PC-9 (cell line): ENCODE measurements at regions not wholly inside any gene's neighbourhood (a gene's known extent, or its start where the extent isn't known, plus 50 kb on each side); places are given as distances from the start of the nearest gene placed in this dataset.

ENCODE experiments used
- BruUV-seq: library from RNA; stranded (reverse); fragments of 400-500 nt; replicated peaks from 2 replicates; lab custom pipeline; 2021; lab: Mats Ljungman, UMichigan
- CTCF ChIA-PET: fragments of 300-600 bp; sonication (Branson Sonifier 250); formaldehyde crosslinking; loops from one replicate; lab custom pipeline; 2022; ENCODE audit warnings: antibody characterized with exemption; lab: Charles Lee
- POLR2A ChIA-PET: fragments of 300-600 bp; sonication (Branson Sonifier 250); formaldehyde crosslinking; loops from one replicate; lab custom pipeline; 2022; ENCODE audit warnings: antibody characterized with exemption; ENCODE audit not compliant: unreplicated experiment; lab: Charles Lee
- DNase-seq, 2 experiments: peaks; one replicate each; pipeline versions ENCODE4 v3.0.0 to v3.0.0-alpha.2; 2015 to 2022; ENCODE audit warnings: mixed read lengths in 1 of 2
- H2AFZ ChIP-seq: fragments of 200-600 bp; sonication (generic); 2 replicates; pipeline ENCODE4 v1.8.1; 2017; ENCODE audit warnings: antibody characterized with exemption
- H3F3A ChIP-seq: fragments of 200-600 bp; sonication (generic); 2 replicates; pipeline ENCODE4 v1.8.1; 2017; ENCODE audit warnings: antibody characterized with exemption, mild to moderate bottlenecking, low read depth; ENCODE audit not compliant: insufficient read depth
- H3K27ac ChIP-seq: fragments of 200-600 bp; sonication (generic); 2 replicates; pipeline ENCODE4 v1.6.1; 2016; ENCODE audit warnings: mixed run types
- H3K27me3 ChIP-seq: fragments of 200-600 bp; sonication (generic); 2 replicates; pipeline ENCODE4 v1.6.1; 2016; ENCODE audit warnings: low read depth, mixed run types; ENCODE audit not compliant: insufficient read depth
- H3K36me3 ChIP-seq: fragments of 200-600 bp; sonication (generic); 2 replicates; pipeline ENCODE4 v1.6.1; 2016; ENCODE audit warnings: low read depth, mixed run types
- H3K4me1 ChIP-seq: fragments of 200-600 bp; sonication (generic); replicated peaks from 2 replicates; pipeline ENCODE4 v1.6.1; 2016; ENCODE audit warnings: mixed run types; ENCODE audit not compliant: insufficient read depth
- H3K4me2 ChIP-seq: fragments of 200-600 bp; sonication (generic); 2 replicates; pipeline ENCODE4 v1.6.1; 2017; ENCODE audit warnings: mixed run types
- H3K4me3 ChIP-seq: fragments of 200-600 bp; sonication (generic); 2 replicates; pipeline ENCODE4 v1.6.1; 2016; ENCODE audit warnings: mixed run types
- H3K79me2 ChIP-seq: fragments of 200-600 bp; sonication (generic); 2 replicates; pipeline ENCODE4 v1.6.1; 2017; ENCODE audit warnings: low read depth, mixed run types
- H3K9me2 ChIP-seq: fragments of 200-600 bp; sonication (generic); 2 replicates; pipeline ENCODE4 v1.8.1; 2017; ENCODE audit warnings: mild to moderate bottlenecking; ENCODE audit not compliant: insufficient read depth
- H3K9me3 ChIP-seq: fragments of 200-600 bp; sonication (generic); 2 replicates; pipeline ENCODE4 v1.8.1; 2016; ENCODE audit warnings: low read depth; ENCODE audit not compliant: insufficient read depth
- H4K20me1 ChIP-seq: fragments of 200-600 bp; sonication (generic); 2 replicates; pipeline ENCODE4 v1.8.1; 2017; ENCODE audit not compliant: insufficient read depth
- CTCF ChIP-seq: fragments of 200-600 bp; sonication (generic); conservative IDR thresholded peaks from 2 replicates; pipeline ENCODE4 v1.6.1; 2017; ENCODE audit warnings: mixed run types, antibody characterized with exemption, mild to moderate bottlenecking, moderate library complexity
- EZH2 ChIP-seq: fragments of 200-600 bp; sonication (generic); IDR thresholded peaks from 2 replicates; pipeline ENCODE4 v1.8.0; 2017; ENCODE audit warnings: antibody characterized with exemption, low read depth
- intact Hi-C: fragments of 100-400 bp; cut with micrococcal nuclease; formaldehyde crosslinking; loops from one replicate; pipeline ENCODE4 v1.10.0; 2022; ENCODE audit not compliant: unreplicated experiment

- intact Hi-C loops: no loop called here
- BruUV-seq: no TSS peak
Measured at GRCh38 chr13:62309904-62310303, 894.3 kb upstream of the PCDH20 start.

GRCh38 chr13:62305756-62306155 is 890.1 kb upstream of the PCDH20 start:
- H3K4me3 ChIP-seq: no peak overlapping the region
- intact Hi-C loops: no loop called here
- H3K4me2 ChIP-seq: no peak overlapping the region
- H2AFZ ChIP-seq: no peak overlapping the region
- no peak overlapping the region for H3K27ac ChIP-seq
- no peaks in the 10 kb centered on the region for H3K9me2 ChIP-seq
- no peaks in the 10 kb centered on the region for H3K27me3 ChIP-seq
- no peaks in the 10 kb centered on the region for H3K36me3 ChIP-seq
- no TSS peak for BruUV-seq
- no peaks in the 10 kb centered on the region for H3F3A ChIP-seq
- H3K9me3 ChIP-seq: no peaks in the 10 kb centered on the region
- H4K20me1 ChIP-seq: no peaks in the 10 kb centered on the region
- CTCF ChIA-PET: no interaction called here
- TF ChIP-seq EZH2 (no peak), CTCF (no peak)
- POLR2A ChIA-PET: no interaction called here
- H3K79me2 ChIP-seq: no peaks in the 10 kb centered on the region
- no peaks in the 10 kb centered on the region for H3K4me1 ChIP-seq
- no peak for DNase-seq

More at GRCh38 chr13:62309904-62310303, 894.3 kb upstream of the PCDH20 start:
- CTCF ChIA-PET: no interaction called here
- no peak for TF ChIP-seq EZH2
- no peak for TF ChIP-seq CTCF
- Histone ChIP-seq H3K9me2 (no peaks in the 10 kb centered on the region), H3K27me3 (no peaks in the 10 kb centered on the region), H4K20me1 (no peaks in the 10 kb centered on the region), H3K4me1 (no peaks in the 10 kb centered on the region), H2AFZ (no peak overlapping the region), H3K4me2 (no peak overlapping the region), H3F3A (no peaks in the 10 kb centered on the region), H3K27ac (no peak overlapping the region), H3K79me2 (no peaks in the 10 kb centered on the region), H3K4me3 (no peak overlapping the region), H3K36me3 (no peaks in the 10 kb centered on the region), H3K9me3 (no peaks in the 10 kb centered on the region)
- no peak for DNase-seq
- POLR2A ChIA-PET: no interaction called here

GRCh38 chr13:62302341-62302740 is 886.7 kb upstream of the PCDH20 start:
- Histone ChIP-seq H3K27ac (no peak overlapping the region), H3K9me2 (no peaks in the 10 kb centered on the region), H3K9me3 (no peaks in the 10 kb centered on the region), H3K4me2 (no peak overlapping the region), H4K20me1 (no peaks in the 10 kb centered on the region), H3K4me1 (no peaks in the 10 kb centered on the region), H2AFZ (no peak overlapping the region), H3K36me3 (no peaks in the 10 kb centered on the region), H3K27me3 (no peaks in the 10 kb centered on the region), H3K79me2 (no peaks in the 10 kb centered on the region), H3K4me3 (no peak overlapping the region), H3F3A (no peaks in the 10 kb centered on the region)
- ChIA-PET POLR2A (no interaction called here), CTCF (no interaction called here)
- intact Hi-C loops: no loop called here
- no peak for DNase-seq
- BruUV-seq: no TSS peak
- TF ChIP-seq CTCF (no peak), EZH2 (no peak)
